GM23338 (cell line): ENCODE measurements at regions not wholly inside any gene's neighbourhood (a gene's known extent, or its start where the extent isn't known, plus 50 kb on each side); places are given as distances from the start of the nearest gene placed in this dataset.

Experiments used
- ATAC-seq: fragments of 200-7000 bp; cut with Tn5 transposase; 3 replicates; pipeline ENCODE4 v1.9.1; 2020
- DNase-seq: peaks from one replicate; pipeline ENCODE4 v3.0.0-alpha.2; 2015; ENCODE audit warnings: low spot score
- H2AFZ ChIP-seq: fragments of 200-600 bp; sonication (generic); 2 replicates; pipeline ENCODE4 v1.8.0; 2016; ENCODE audit warnings: antibody characterized with exemption, mild to moderate bottlenecking, moderate library complexity
- H3F3A ChIP-seq: fragments of 200-600 bp; sonication (generic); replicated peaks from 2 replicates; pipeline ENCODE4 v1.8.0; 2017; ENCODE audit warnings: antibody characterized with exemption, mixed run types, low read depth
- H3K27ac ChIP-seq: fragments of 200-600 bp; sonication (generic); 2 replicates; pipeline ENCODE4 v1.6.1; 2016; ENCODE audit warnings: low read depth
- H3K27me3 ChIP-seq: fragments of 200-600 bp; sonication (generic); 2 replicates; pipeline ENCODE4 v1.8.0; 2016; ENCODE audit warnings: mild to moderate bottlenecking, mixed run types, moderate library complexity; ENCODE audit not compliant: insufficient read depth
- H3K36me3 ChIP-seq: fragments of 200-600 bp; sonication (generic); 2 replicates; pipeline ENCODE4 v1.8.0; 2016; ENCODE audit warnings: mild to moderate bottlenecking; ENCODE audit not compliant: insufficient read depth
- H3K4me1 ChIP-seq: fragments of 200-600 bp; sonication (generic); 2 replicates; pipeline ENCODE4 v1.8.0; 2016; ENCODE audit warnings: mild to moderate bottlenecking, moderate library complexity; ENCODE audit not compliant: insufficient read depth
- H3K4me2 ChIP-seq: fragments of 200-600 bp; sonication (generic); 2 replicates; pipeline ENCODE4 v1.7.1; 2017; ENCODE audit warnings: mixed run types
- H3K4me3 ChIP-seq: fragments of 200-600 bp; sonication (generic); 2 replicates; pipeline ENCODE4 v1.6.1; 2016; ENCODE audit warnings: mixed run types
- H3K79me2 ChIP-seq: fragments of 200-600 bp; sonication (generic); replicated peaks from 2 replicates; pipeline ENCODE4 v1.8.0; 2017; ENCODE audit warnings: mild to moderate bottlenecking; ENCODE audit not compliant: insufficient read depth
- H3K9me2 ChIP-seq: fragments of 200-600 bp; sonication (generic); 2 replicates; pipeline ENCODE4 v1.8.0; 2017; ENCODE audit not compliant: insufficient read depth
- H4K20me1 ChIP-seq: fragments of 200-600 bp; sonication (generic); replicated peaks from 2 replicates; pipeline ENCODE4 v1.8.0; 2017; ENCODE audit warnings: mild to moderate bottlenecking; ENCODE audit not compliant: insufficient read depth
- H3K27ac Mint-ChIP-seq: 2 replicates; pipeline ENCODE4 v1.8.0; 2020; ENCODE audit warnings: inconsistent platforms, mild to moderate bottlenecking, moderate library complexity, mixed read lengths
- H3K27me3 Mint-ChIP-seq: 3 replicates; pipeline ENCODE4 v1.8.0; 2022; ENCODE audit warnings: low read depth, mild to moderate bottlenecking, moderate library complexity, mixed read lengths, inconsistent platforms; ENCODE audit not compliant: insufficient read depth, poor library complexity
- H3K36me3 Mint-ChIP-seq: 3 replicates; pipeline ENCODE4 v1.8.0; 2021; ENCODE audit warnings: low read depth, mild to moderate bottlenecking, inconsistent platforms, moderate library complexity, mixed read lengths
- H3K4me1 Mint-ChIP-seq: 3 replicates; pipeline ENCODE4 v1.8.0; 2020; ENCODE audit warnings: mild to moderate bottlenecking, inconsistent platforms, mixed read lengths
- H3K4me3 Mint-ChIP-seq: 3 replicates; pipeline ENCODE4 v1.8.0; 2021; ENCODE audit warnings: moderate library complexity, mild to moderate bottlenecking, inconsistent platforms, mixed read lengths
- H3K9me3 Mint-ChIP-seq: 3 replicates; pipeline ENCODE4 v1.8.0; 2020; ENCODE audit warnings: moderate library complexity, mild to moderate bottlenecking, inconsistent platforms, mixed read lengths
- CREB1 ChIP-seq: fragments of 250-450 bp; sonication (Bioruptor Pico); IDR thresholded peaks from 2 replicates; pipeline ENCODE4 v1.5.0; 2020; ENCODE audit warnings: low read depth, mild to moderate bottlenecking, moderate library complexity
- EZH2 ChIP-seq: fragments of 200-600 bp; sonication (generic); IDR thresholded peaks from one replicate; pipeline ENCODE4 v1.8.0; 2017; ENCODE audit warnings: antibody characterized with exemption, mild to moderate bottlenecking, low read depth; ENCODE audit not compliant: unreplicated experiment
- EZH2phosphoT487 ChIP-seq: fragments of 200-600 bp; sonication (generic); IDR thresholded peaks from one replicate; pipeline ENCODE4 v1.8.1; 2018; ENCODE audit warnings: antibody characterized with exemption; ENCODE audit not compliant: unreplicated experiment
- JUNB ChIP-seq: IDR thresholded peaks from one replicate; pipeline ENCODE4 v1.6.1; 2016; ENCODE audit warnings: antibody characterized with exemption; ENCODE audit not compliant: unreplicated experiment
- NANOG ChIP-seq: IDR thresholded peaks from 2 replicates; pipeline ENCODE4 v1.6.1; 2016; ENCODE audit warnings: antibody characterized with exemption, borderline replicate concordance
- POLR2AphosphoS5 ChIP-seq: IDR thresholded peaks from 2 replicates; pipeline ENCODE4 v1.6.1; 2016; ENCODE audit warnings: antibody characterized with exemption, low read depth
- ZNF114 ChIP-seq: fragments of 250-450 bp; sonication (Bioruptor Pico); IDR thresholded peaks from 2 replicates; pipeline ENCODE4 v1.5.0; 2020; ENCODE audit warnings: mild to moderate bottlenecking, moderate library complexity
- ZNF331 ChIP-seq: fragments of 250-450 bp; sonication (Bioruptor Pico); IDR thresholded peaks from 2 replicates; pipeline ENCODE4 v1.5.0; 2020; ENCODE audit warnings: low read depth, mild to moderate bottlenecking, moderate library complexity
- TF ChIP-seq, protein P1 (sequence below), 2 experiments: fragments of 200-600 bp in 1 of 2; sonication (generic) in 1 of 2; conservative IDR thresholded peaks; 2 replicates each; pipeline versions ENCODE4 v1.5.1 to v1.6.1; 2016 to 2017; ENCODE audit warnings: antibody characterized with exemption in 2 of 2, low read depth in 2 of 2, mild to moderate bottlenecking in 2 of 2, moderate library complexity in 1 of 2
- TF ChIP-seq, protein P2 (sequence below): IDR thresholded peaks from 2 replicates; pipeline ENCODE4 v1.6.1; 2016; ENCODE audit warnings: antibody characterized with exemption

DNA sequence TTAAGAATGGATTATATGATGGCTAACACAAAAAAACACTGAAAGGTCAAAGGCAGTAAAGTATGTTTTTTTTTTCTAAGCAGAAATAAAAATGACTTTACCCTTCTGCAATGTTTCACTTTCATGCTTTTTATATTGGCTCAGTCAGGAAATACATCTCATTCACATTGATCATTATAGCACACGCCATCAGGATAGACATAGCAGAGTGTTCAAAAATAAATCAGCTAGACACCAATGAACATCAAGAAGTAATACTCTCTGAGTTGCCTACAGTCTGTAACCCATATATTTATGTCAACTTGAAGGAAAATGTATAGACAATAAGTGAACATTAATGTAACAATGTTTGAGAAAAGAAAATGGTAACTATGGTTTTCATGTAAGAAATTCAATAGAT lies 535.2 kb upstream of the EPHA7 start:
- Histone ChIP-seq H3K4me2 (no peak overlapping the region), H3K27ac (no peak overlapping the region), H3K27me3 (no peaks in the 10 kb centered on the region), H3K9me2 (no peaks in the 10 kb centered on the region), H2AFZ (no peak overlapping the region), H3K4me3 (no peak overlapping the region), H3K4me1 (no peaks in the 10 kb centered on the region), H4K20me1 (no peaks in the 10 kb centered on the region), H3K36me3 (no peaks in the 10 kb centered on the region), H3F3A (no peaks in the 10 kb centered on the region), H3K79me2 (no peaks in the 10 kb centered on the region)
- H3K9me3 Mint-ChIP-seq = no peaks in the 10 kb centered on the region
- no peaks in the 10 kb centered on the region for H3K27me3 Mint-ChIP-seq
- DNase-seq = no peak
- no peaks in the 10 kb centered on the region for H3K4me1 Mint-ChIP-seq
- ATAC-seq = no peak
- no peaks in the 10 kb centered on the region for H3K36me3 Mint-ChIP-seq
- H3K4me3 Mint-ChIP-seq = no peak overlapping the region
- H3K27ac Mint-ChIP-seq = no peak overlapping the region; the same call in 1 of the 2 replicates
- no peak for TF ChIP-seq JUNB
- TF ChIP-seq EZH2phosphoT487 = no peak
- no peak for TF ChIP-seq EZH2
- TF ChIP-seq, protein P1, sequence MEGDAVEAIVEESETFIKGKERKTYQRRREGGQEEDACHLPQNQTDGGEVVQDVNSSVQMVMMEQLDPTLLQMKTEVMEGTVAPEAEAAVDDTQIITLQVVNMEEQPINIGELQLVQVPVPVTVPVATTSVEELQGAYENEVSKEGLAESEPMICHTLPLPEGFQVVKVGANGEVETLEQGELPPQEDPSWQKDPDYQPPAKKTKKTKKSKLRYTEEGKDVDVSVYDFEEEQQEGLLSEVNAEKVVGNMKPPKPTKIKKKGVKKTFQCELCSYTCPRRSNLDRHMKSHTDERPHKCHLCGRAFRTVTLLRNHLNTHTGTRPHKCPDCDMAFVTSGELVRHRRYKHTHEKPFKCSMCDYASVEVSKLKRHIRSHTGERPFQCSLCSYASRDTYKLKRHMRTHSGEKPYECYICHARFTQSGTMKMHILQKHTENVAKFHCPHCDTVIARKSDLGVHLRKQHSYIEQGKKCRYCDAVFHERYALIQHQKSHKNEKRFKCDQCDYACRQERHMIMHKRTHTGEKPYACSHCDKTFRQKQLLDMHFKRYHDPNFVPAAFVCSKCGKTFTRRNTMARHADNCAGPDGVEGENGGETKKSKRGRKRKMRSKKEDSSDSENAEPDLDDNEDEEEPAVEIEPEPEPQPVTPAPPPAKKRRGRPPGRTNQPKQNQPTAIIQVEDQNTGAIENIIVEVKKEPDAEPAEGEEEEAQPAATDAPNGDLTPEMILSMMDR (conservative IDR thresholded peaks at IDR 0.05; ENCODE audit: low read depth in 2 of 2) = no peak
- no peak for TF ChIP-seq CREB1 (CRISPR knock-in tag)
- no peak for TF ChIP-seq ZNF331 (CRISPR knock-in tag)
- no peak for TF ChIP-seq ZNF114
- no peak for TF ChIP-seq NANOG

DNA sequence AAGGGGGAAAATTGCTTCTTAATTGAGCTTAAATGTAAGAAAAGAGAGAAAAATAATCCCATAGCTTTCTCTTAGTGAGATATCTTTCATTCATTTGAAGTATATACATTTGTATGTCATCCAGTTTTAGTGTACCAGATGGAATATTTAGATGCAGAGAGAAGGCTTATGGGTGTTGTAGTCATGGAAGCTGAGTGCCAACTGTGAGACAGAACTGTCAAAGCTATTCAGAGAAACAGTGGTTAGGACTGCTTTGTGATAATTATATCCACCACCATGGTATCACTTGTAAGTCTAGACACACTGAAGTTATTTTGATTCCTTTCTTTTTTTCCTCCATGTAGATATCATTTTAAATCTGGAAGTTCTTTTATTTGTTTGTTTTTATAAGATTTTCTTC lies 524.3 kb upstream of the EPHA7 start:
- Histone ChIP-seq H3F3A (no peaks in the 10 kb centered on the region), H3K27me3 (no peaks in the 10 kb centered on the region), H3K4me3 (no peak overlapping the region), H3K27ac (no peak overlapping the region), H3K4me1 (no peaks in the 10 kb centered on the region), H3K79me2 (no peaks in the 10 kb centered on the region), H3K9me2 (no peaks in the 10 kb centered on the region), H3K4me2 (no peak overlapping the region), H4K20me1 (no peaks in the 10 kb centered on the region), H2AFZ (no peak overlapping the region), H3K36me3 (no peaks in the 10 kb centered on the region)
- Mint-ChIP-seq H3K4me3 (no peak overlapping the region), H3K4me1 (peaks cover 4% of the 10 kb centered on the region; the same call in 2 of the 3 replicates), H3K27ac (no peak overlapping the region), H3K36me3 (no peaks in the 10 kb centered on the region), H3K9me3 (no peaks in the 10 kb centered on the region), H3K27me3 (peaks cover 1% of the 10 kb centered on the region)
- no peak for DNase-seq
- TF ChIP-seq, protein P2, sequence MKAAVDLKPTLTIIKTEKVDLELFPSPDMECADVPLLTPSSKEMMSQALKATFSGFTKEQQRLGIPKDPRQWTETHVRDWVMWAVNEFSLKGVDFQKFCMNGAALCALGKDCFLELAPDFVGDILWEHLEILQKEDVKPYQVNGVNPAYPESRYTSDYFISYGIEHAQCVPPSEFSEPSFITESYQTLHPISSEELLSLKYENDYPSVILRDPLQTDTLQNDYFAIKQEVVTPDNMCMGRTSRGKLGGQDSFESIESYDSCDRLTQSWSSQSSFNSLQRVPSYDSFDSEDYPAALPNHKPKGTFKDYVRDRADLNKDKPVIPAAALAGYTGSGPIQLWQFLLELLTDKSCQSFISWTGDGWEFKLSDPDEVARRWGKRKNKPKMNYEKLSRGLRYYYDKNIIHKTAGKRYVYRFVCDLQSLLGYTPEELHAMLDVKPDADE = no peak
- no peak for TF ChIP-seq JUNB
- no peak for TF ChIP-seq ZNF331 (CRISPR knock-in tag)
- no peak for TF ChIP-seq NANOG
- TF ChIP-seq POLR2AphosphoS5 = no peak
- TF ChIP-seq, protein P1 (conservative IDR thresholded peaks at IDR 0.05; ENCODE audit: low read depth in 2 of 2) = no peak
- no peak for TF ChIP-seq CREB1 (CRISPR knock-in tag)
- ATAC-seq = no peak
